Left lung (tissue), 4 donors: ENCODE measurements at regions not wholly inside any gene's neighbourhood (a gene's known extent, or its start where the extent isn't known, plus 50 kb on each side); places are given as distances from the start of the nearest gene placed in this dataset.
A peak's percentile ranks its signal among the peaks of the same experiment; 100 is the strongest.
"Not testable (repeated sequence)": the region's sequence is repeated elsewhere in the genome, so short reads cannot be mapped to it uniquely, and the experiment has no call there.

ENCODE experiments used
- ATAC-seq: fragments of 200-7000 bp; cut with Tn5 transposase; one replicate; pipeline ENCODE4 v1.9.1; 2020; ENCODE audit warnings: moderate library complexity
- DNase-seq, 4 donors: peaks; one replicate each; pipeline ENCODE4 v3.0.0-alpha.2; 2013 to 2020
- H3K27ac ChIP-seq, 2 donors: fragments of 200-600 bp; sonication (generic) in 1 of 2; one replicate each; pipeline versions ENCODE4 v1.5.0 to v1.8.0; 2020 to 2021
- H3K27me3 ChIP-seq, 2 donors: fragments of 200-600 bp; sonication (generic) in 1 of 2; one replicate each; pipeline versions ENCODE4 v1.5.0 to v1.8.0; 2020 to 2021
- H3K36me3 ChIP-seq, 2 donors: fragments of 200-600 bp; sonication (generic) in 1 of 2; one replicate each; pipeline versions ENCODE4 v1.5.0 to v1.8.0; 2020 to 2021
- H3K4me1 ChIP-seq, 2 donors: fragments of 200-600 bp; one replicate each; pipeline ENCODE4 v1.8.0; 2021
- H3K4me3 ChIP-seq, 2 donors: fragments of 200-600 bp; sonication (generic) in 1 of 2; one replicate each; pipeline versions ENCODE4 v1.5.0 to v1.8.0; 2020 to 2021; ENCODE audit warnings: mild to moderate bottlenecking in 1 of 2
- H3K9me3 ChIP-seq, 2 donors: fragments of 200-600 bp; sonication (generic) in 1 of 2; one replicate each; pipeline versions ENCODE4 v1.5.0 to v1.8.0; 2020 to 2021
- CTCF ChIP-seq, 2 donors: fragments of 200-600 bp; sonication (generic) in 1 of 2; IDR thresholded peaks; one replicate each; pipeline versions ENCODE4 v1.5.0 to v1.8.0; 2021; ENCODE audit warnings: antibody characterized with exemption in 2 of 2
- intact Hi-C, 2 donors: fragments of 100-400 bp; cut with DNase I; formaldehyde crosslinking; loops; one replicate each; pipeline versions ENCODE4 v1.11.2 to v1.14.2; 2022
- donor health status: DM: no; HTN: yes; CAD: no.
- donor health status: DM: no; HTN: no; CAD: no.

- Histone ChIP-seq H3K27ac (no peak overlapping the region), H3K36me3 (no peaks in the 10 kb centered on the region), H3K9me3 (peaks cover 0 to 2% of the 10 kb centered on the region in 2 donors), H3K27me3 (no peaks in the 10 kb centered on the region), H3K4me1 (no peaks in the 10 kb centered on the region), H3K4me3 (no peak overlapping the region)
- DNase-seq (no peak), ATAC-seq (no peak)
- intact Hi-C loops: no loop called here
- TF ChIP-seq CTCF (IDR thresholded peaks at IDR 0.05): no peak
Observed at GRCh38 chr10:33968983-33969382, 634.5 kb upstream of the NRP1 start.

GRCh38 chr10:33967606-33968120, 633.2 kb upstream of the NRP1 start:
- no peaks in the 10 kb centered on the region for H3K27me3 ChIP-seq
- no peak for ATAC-seq
- no peak overlapping the region for H3K27ac ChIP-seq
- H3K36me3 ChIP-seq: no peaks in the 10 kb centered on the region
- intact Hi-C loops: no loop called here
- no peaks in the 10 kb centered on the region for H3K9me3 ChIP-seq
- no peak for DNase-seq
- no peak overlapping the region for H3K4me3 ChIP-seq
- no peak for TF ChIP-seq CTCF (IDR thresholded peaks at IDR 0.05)
- no peaks in the 10 kb centered on the region for H3K4me1 ChIP-seq

GRCh38 chr10:33966946-33967345, 632.5 kb upstream of the NRP1 start:
- no peak overlapping the region for H3K4me3 ChIP-seq
- H3K36me3 ChIP-seq: no peaks in the 10 kb centered on the region
- no peak for TF ChIP-seq CTCF (IDR thresholded peaks at IDR 0.05)
- no peak overlapping the region for H3K27ac ChIP-seq
- no peaks in the 10 kb centered on the region for H3K27me3 ChIP-seq
- no peaks in the 10 kb centered on the region for H3K9me3 ChIP-seq
- DNase-seq (no peak), ATAC-seq (no peak)
- intact Hi-C loops: no loop called here
- no peaks in the 10 kb centered on the region for H3K4me1 ChIP-seq

- no peaks in the 10 kb centered on the region for H3K9me3 ChIP-seq
- intact Hi-C loops: no loop called here
- ATAC-seq: no peak
- H3K36me3 ChIP-seq: no peaks in the 10 kb centered on the region
- TF ChIP-seq CTCF (IDR thresholded peaks at IDR 0.05): no peak
- H3K27ac ChIP-seq: no peak overlapping the region
- peak in 1 of 4 donors; percentile 38 for DNase-seq
- H3K4me1 ChIP-seq: no peaks in the 10 kb centered on the region
- H3K27me3 ChIP-seq: no peaks in the 10 kb centered on the region
- no peak overlapping the region for H3K4me3 ChIP-seq
Observed at GRCh38 chr10:33965795-33966581, 631.5 kb upstream of the NRP1 start.

- no peaks in the 10 kb centered on the region for H3K9me3 ChIP-seq
- H3K4me3 ChIP-seq: no peak overlapping the region
- no peaks in the 10 kb centered on the region for H3K27me3 ChIP-seq
- no peaks in the 10 kb centered on the region for H3K36me3 ChIP-seq
- no peaks in the 10 kb centered on the region for H3K4me1 ChIP-seq
- H3K27ac ChIP-seq: no peak overlapping the region
- intact Hi-C loops: no loop called here
- no peak for ATAC-seq
- DNase-seq: no peak
- TF ChIP-seq CTCF (IDR thresholded peaks at IDR 0.05): no peak
Observed at GRCh38 chr10:33963729-33964128, 629.3 kb upstream of the NRP1 start.

- H3K36me3 ChIP-seq, H3K4me3 ChIP-seq, H3K27me3 ChIP-seq, H3K27ac ChIP-seq, H3K4me1 ChIP-seq, ATAC-seq, H3K9me3 ChIP-seq, DNase-seq, intact Hi-C loops: not testable (repeated sequence)
Observed at GRCh38 chr10:33956322-33956721, 621.9 kb upstream of the NRP1 start.
